H1 (cell line): ENCODE measurements at regions not wholly inside any gene's neighbourhood (a gene's known extent, or its start where the extent isn't known, plus 50 kb on each side); places are given as distances from the start of the nearest gene placed in this dataset.

Experiments used
- CTCF ChIA-PET: fragments of 300-600 bp; sonication (Branson Sonifier 250); formaldehyde crosslinking; loops from one replicate; lab custom pipeline; 2021; ENCODE audit not compliant: partially characterized antibody; lab: Charles Lee
- POLR2A ChIA-PET: fragments of 300-600 bp; sonication (Branson Sonifier 250); formaldehyde crosslinking; loops from one replicate; lab custom pipeline; 2021; ENCODE audit warnings: inconsistent platforms; ENCODE audit not compliant: partially characterized antibody; lab: Charles Lee
- DNase-seq, 2 experiments: peaks; one replicate each; pipeline versions ENCODE4 v3.0.0 to v3.0.0-alpha.2; 2010 to 2022; ENCODE audit warnings: low spot score in 2 of 2, low read depth in 1 of 2, mixed read lengths in 1 of 2
- FAIRE-seq: peaks from 2 replicates; lab custom pipeline; 2011; peaks lifted over from hg19 to GRCh38; lab: Jason Lieb, UNC
- H2AFZ ChIP-seq: 2 replicates; pipeline ENCODE4 v1.8.1; 2012; ENCODE audit warnings: low read length, inconsistent platforms
- H2AK5ac ChIP-seq: 2 replicates; pipeline ENCODE4 v1.6.1; 2013; ENCODE audit warnings: low read depth, low read length
- H2BK120ac ChIP-seq: replicated peaks from 2 replicates; pipeline ENCODE3; 2013; ENCODE audit warnings: low read depth, low read length, inconsistent platforms
- H2BK12ac ChIP-seq: 2 replicates; pipeline ENCODE4 v1.6.1; 2013; ENCODE audit warnings: low read depth, low read length
- H2BK15ac ChIP-seq: 2 replicates; pipeline ENCODE4 v1.6.1; 2013; ENCODE audit warnings: low read length
- H2BK20ac ChIP-seq: 2 replicates; pipeline ENCODE4 v1.6.1; 2013; ENCODE audit warnings: low read length
- H2BK5ac ChIP-seq: 2 replicates; pipeline ENCODE4 v1.6.1; 2013; ENCODE audit warnings: low read depth, low read length
- H3K14ac ChIP-seq: 2 replicates; pipeline ENCODE4 v1.6.1; 2013; ENCODE audit warnings: inconsistent platforms; ENCODE audit not compliant: insufficient read length
- H3K18ac ChIP-seq: 2 replicates; pipeline ENCODE4 v1.6.1; 2013; ENCODE audit warnings: low read length; ENCODE audit errors: extremely low read depth
- H3K23ac ChIP-seq: 2 replicates; pipeline ENCODE4 v1.6.1; 2013; ENCODE audit warnings: inconsistent platforms; ENCODE audit not compliant: insufficient read length
- H3K23me2 ChIP-seq: 2 replicates; pipeline ENCODE4 v1.6.1; 2013; ENCODE audit warnings: low read depth, low read length
- H3K27ac ChIP-seq: 2 replicates; pipeline ENCODE4 v1.6.1; 2011; ENCODE audit warnings: low read depth, low read length, inconsistent platforms
- H3K27me3 ChIP-seq, 4 experiments: replicated peaks in 1 of 4; 1 replicate in 1 of 4; 2 replicates in 3 of 4; pipeline versions ENCODE4 v1.6.1 to v1.8.1; 2011 to 2013; ENCODE audit warnings: low read length in 3 of 4, mild to moderate bottlenecking in 3 of 4, inconsistent platforms in 2 of 4, mixed read lengths in 2 of 4, moderate library complexity in 1 of 4; ENCODE audit not compliant: control insufficient read depth in 3 of 4, insufficient read depth in 3 of 4; ENCODE audit errors: extremely low read depth in 1 of 4
- H3K36me3 ChIP-seq, 4 experiments: 2 replicates each; pipeline versions ENCODE4 v1.6.1 to v1.8.1; 2011 to 2013; ENCODE audit warnings: mild to moderate bottlenecking in 4 of 4, low read length in 3 of 4, moderate library complexity in 2 of 4, control low read depth in 1 of 4, inconsistent platforms in 1 of 4; ENCODE audit not compliant: insufficient read depth in 4 of 4, control insufficient read depth in 2 of 4
- H3K4ac ChIP-seq: replicated peaks from 2 replicates; pipeline ENCODE3; 2013; ENCODE audit warnings: low read length, low read depth, mixed read lengths, inconsistent platforms; ENCODE audit not compliant: insufficient read length
- H3K4me1 ChIP-seq, 4 experiments: replicated peaks in 1 of 4; 1 replicate in 1 of 4; 2 replicates in 3 of 4; pipeline versions ENCODE4 v1.6.1 to v1.8.1; 2011 to 2013; ENCODE audit warnings: low read length in 3 of 4, inconsistent platforms in 2 of 4, mixed read lengths in 1 of 4; ENCODE audit not compliant: insufficient read depth in 4 of 4, control insufficient read depth in 3 of 4
- H3K4me2 ChIP-seq, 2 experiments: 2 replicates each; pipeline versions ENCODE4 v1.6.1 to v1.8.1; 2011 to 2013; ENCODE audit warnings: low read depth in 2 of 2, low read length in 2 of 2, control low read depth in 1 of 2, inconsistent platforms in 1 of 2, mild to moderate bottlenecking in 1 of 2; ENCODE audit not compliant: insufficient read depth in 1 of 2
- H3K4me3 ChIP-seq, 4 experiments: fragments of 200-600, 300-600 bp in 1 of 4; sonication (generic), shearing (Covaris generic), sonication (Bioruptor Twin) in 1 of 4; 2 replicates each; pipeline versions ENCODE4 v1.5.1 to v1.8.1; 2011 to 2016; ENCODE audit warnings: low read length in 4 of 4, low read depth in 3 of 4, control low read depth in 2 of 4, inconsistent platforms in 2 of 4, mild to moderate bottlenecking in 2 of 4, mixed read lengths in 1 of 4, moderate library complexity in 1 of 4; ENCODE audit not compliant: insufficient read depth in 2 of 4; ENCODE audit errors: extremely low read depth in 1 of 4
- H3K56ac ChIP-seq: replicated peaks from 2 replicates; pipeline ENCODE3; 2013; ENCODE audit warnings: low read depth, mild to moderate bottlenecking, mixed read lengths, low read length, inconsistent platforms; ENCODE audit not compliant: insufficient read length
- H3K79me1 ChIP-seq: 2 replicates; pipeline ENCODE4 v1.6.1; 2013; ENCODE audit warnings: low read depth, low read length, control low read depth
- H3K79me2 ChIP-seq, 2 experiments: 2 replicates each; pipeline versions ENCODE4 v1.6.1 to v1.8.1; 2012 to 2013; ENCODE audit warnings: low read length in 2 of 2, mild to moderate bottlenecking in 2 of 2, inconsistent platforms in 1 of 2; ENCODE audit not compliant: insufficient read depth in 2 of 2, control insufficient read depth in 1 of 2
- H3K9ac ChIP-seq, 4 experiments: replicated peaks in 1 of 4; 1 replicate in 1 of 4; 2 replicates in 3 of 4; pipeline versions ENCODE4 v1.6.1 to v1.8.1; 2011 to 2013; ENCODE audit warnings: low read depth in 3 of 4, low read length in 3 of 4, control low read depth in 2 of 4, mild to moderate bottlenecking in 2 of 4, moderate library complexity in 2 of 4, inconsistent platforms in 1 of 4; ENCODE audit errors: extremely low read depth in 1 of 4
- H3K9me3 ChIP-seq, 2 experiments: 2 replicates each; pipeline versions ENCODE4 v1.6.1 to v1.8.1; 2012 to 2013; ENCODE audit warnings: mild to moderate bottlenecking in 2 of 2, moderate library complexity in 2 of 2, control low read depth in 1 of 2, inconsistent platforms in 1 of 2, low read depth in 1 of 2, low read length in 1 of 2, mixed read lengths in 1 of 2; ENCODE audit not compliant: insufficient read depth in 2 of 2
- H4K20me1 ChIP-seq, 2 experiments: replicated peaks in 1 of 2; 2 replicates each; pipeline versions ENCODE3 to v1.8.1; 2011 to 2013; ENCODE audit warnings: inconsistent platforms in 2 of 2, low read length in 2 of 2, mild to moderate bottlenecking in 1 of 2; ENCODE audit not compliant: insufficient read depth in 2 of 2, control insufficient read depth in 1 of 2
- H4K5ac ChIP-seq: 2 replicates; pipeline ENCODE4 v1.6.1; 2013; ENCODE audit warnings: low read length, low read depth, mixed read lengths, inconsistent platforms; ENCODE audit not compliant: insufficient read length
- H4K8ac ChIP-seq: 2 replicates; pipeline ENCODE4 v1.8.0; 2013; ENCODE audit warnings: mild to moderate bottlenecking, moderate library complexity, low read length, inconsistent platforms; ENCODE audit not compliant: insufficient read depth; ENCODE audit errors: extremely low read depth
- H4K91ac ChIP-seq: replicated peaks from 2 replicates; pipeline ENCODE3; 2013; ENCODE audit warnings: low read length, mixed read lengths, inconsistent platforms; ENCODE audit not compliant: insufficient read length
- FOSL1 ChIP-seq: IDR thresholded peaks from 2 replicates; pipeline ENCODE4 v1.6.1; 2011; ENCODE audit warnings: mild to moderate bottlenecking, low read depth, low read length, moderate library complexity; ENCODE audit not compliant: insufficient read depth
- WGBS, 2 experiments: shearing (Covaris generic) in 1 of 2; methylation state at CpG; one replicate each; pipeline versions ENCODE4 v1.1.6 to v1.1.7; 2013 to 2015; ENCODE audit warnings: low lambda C conversion rate in 2 of 2, mixed read lengths in 2 of 2, inconsistent platforms in 1 of 2, low coverage in 1 of 2, missing lambda C conversion rate in 1 of 2; ENCODE audit not compliant: insufficient replicate concordance in 2 of 2, insufficient coverage in 1 of 2, insufficient read length in 1 of 2; ENCODE audit errors: extremely low coverage in 1 of 2, missing lambda C conversion rate in 1 of 2; 5-methylcytosine and 5-hydroxymethylcytosine counted together

GRCh38 chr12:91637789-91638624 lies 455.4 kb upstream of the DCN start:
- CTCF ChIA-PET = interaction anchor here (0.9 kb wide), 1 partner anchor 173 kb away, joined by 3 read pairs; no protein-coding TSS in a partner anchor

More at GRCh38 chr12:91637789-91638624, 455.4 kb upstream of the DCN start:
- no peak for DNase-seq
- H4K5ac ChIP-seq = no peak overlapping the region
- H3K4me2 ChIP-seq = no peak overlapping the region
- no peak overlapping the region for H4K8ac ChIP-seq
- H3K79me2 ChIP-seq = no peaks in the 10 kb centered on the region
- POLR2A ChIA-PET = no interaction called here
- no peak overlapping the region for H3K18ac ChIP-seq
- peaks cover 0 to 8% of the 10 kb centered on the region in 2 experiments; a peak in 1 of 4 replicates for H3K9me3 ChIP-seq
- H3K4me1 ChIP-seq = no peaks in the 10 kb centered on the region
- H3K36me3 ChIP-seq = peaks cover 0 to 4% (median 0%) of the 10 kb centered on the region in 4 experiments; a peak in 1 of 8 replicates
- no peak overlapping the region for H3K4me3 ChIP-seq
- no peak for FAIRE-seq
- H3K27ac ChIP-seq = no peak overlapping the region
- H3K23me2 ChIP-seq = no peaks in the 10 kb centered on the region; the same call in 1 of the 2 replicates
- H2BK120ac ChIP-seq = no peak overlapping the region
- no peaks in the 10 kb centered on the region for H3K27me3 ChIP-seq
- H2AK5ac ChIP-seq = no peak overlapping the region
- no peaks in the 10 kb centered on the region for H3K79me1 ChIP-seq
- no peak for TF ChIP-seq FOSL1
- H2BK20ac ChIP-seq = no peak overlapping the region
- H2BK12ac ChIP-seq = no peak overlapping the region
- 92% methylated on average over 8 of the region's 8 CpGs; no CpG with 5 or more reads in 1 of the 2 experiments for WGBS, 2 experiments
- H3K23ac ChIP-seq = no peak overlapping the region
- no peak overlapping the region for H2BK5ac ChIP-seq
- no peak overlapping the region for H3K14ac ChIP-seq
- no peak overlapping the region for H2AFZ ChIP-seq
- no peak overlapping the region for H3K56ac ChIP-seq
- no peak overlapping the region for H2BK15ac ChIP-seq
- H4K20me1 ChIP-seq = no peaks in the 10 kb centered on the region
- H4K91ac ChIP-seq = no peak overlapping the region
- no peak overlapping the region for H3K9ac ChIP-seq
- H3K4ac ChIP-seq = no peak overlapping the region
